GM23338 (cell line): ENCODE measurements at regions not wholly inside any gene's neighbourhood (a gene's known extent, or its start where the extent isn't known, plus 50 kb on each side); places are given as distances from the start of the nearest gene placed in this dataset.

ENCODE experiments used
- ATAC-seq: fragments of 200-7000 bp; cut with Tn5 transposase; 3 replicates; pipeline ENCODE4 v1.9.1; 2020
- DNase-seq: peaks from one replicate; pipeline ENCODE4 v3.0.0-alpha.2; 2015; ENCODE audit warnings: low spot score
- H2AFZ ChIP-seq: fragments of 200-600 bp; sonication (generic); 2 replicates; pipeline ENCODE4 v1.8.0; 2016; ENCODE audit warnings: antibody characterized with exemption, mild to moderate bottlenecking, moderate library complexity
- H3F3A ChIP-seq: fragments of 200-600 bp; sonication (generic); replicated peaks from 2 replicates; pipeline ENCODE4 v1.8.0; 2017; ENCODE audit warnings: antibody characterized with exemption, mixed run types, low read depth
- H3K27ac ChIP-seq: fragments of 200-600 bp; sonication (generic); 2 replicates; pipeline ENCODE4 v1.6.1; 2016; ENCODE audit warnings: low read depth
- H3K27me3 ChIP-seq: fragments of 200-600 bp; sonication (generic); 2 replicates; pipeline ENCODE4 v1.8.0; 2016; ENCODE audit warnings: mild to moderate bottlenecking, mixed run types, moderate library complexity; ENCODE audit not compliant: insufficient read depth
- H3K36me3 ChIP-seq: fragments of 200-600 bp; sonication (generic); 2 replicates; pipeline ENCODE4 v1.8.0; 2016; ENCODE audit warnings: mild to moderate bottlenecking; ENCODE audit not compliant: insufficient read depth
- H3K4me1 ChIP-seq: fragments of 200-600 bp; sonication (generic); 2 replicates; pipeline ENCODE4 v1.8.0; 2016; ENCODE audit warnings: mild to moderate bottlenecking, moderate library complexity; ENCODE audit not compliant: insufficient read depth
- H3K4me2 ChIP-seq: fragments of 200-600 bp; sonication (generic); 2 replicates; pipeline ENCODE4 v1.7.1; 2017; ENCODE audit warnings: mixed run types
- H3K4me3 ChIP-seq: fragments of 200-600 bp; sonication (generic); 2 replicates; pipeline ENCODE4 v1.6.1; 2016; ENCODE audit warnings: mixed run types
- H3K79me2 ChIP-seq: fragments of 200-600 bp; sonication (generic); replicated peaks from 2 replicates; pipeline ENCODE4 v1.8.0; 2017; ENCODE audit warnings: mild to moderate bottlenecking; ENCODE audit not compliant: insufficient read depth
- H3K9me2 ChIP-seq: fragments of 200-600 bp; sonication (generic); 2 replicates; pipeline ENCODE4 v1.8.0; 2017; ENCODE audit not compliant: insufficient read depth
- H4K20me1 ChIP-seq: fragments of 200-600 bp; sonication (generic); replicated peaks from 2 replicates; pipeline ENCODE4 v1.8.0; 2017; ENCODE audit warnings: mild to moderate bottlenecking; ENCODE audit not compliant: insufficient read depth
- H3K27ac Mint-ChIP-seq: 2 replicates; pipeline ENCODE4 v1.8.0; 2020; ENCODE audit warnings: inconsistent platforms, mild to moderate bottlenecking, moderate library complexity, mixed read lengths
- H3K27me3 Mint-ChIP-seq: 3 replicates; pipeline ENCODE4 v1.8.0; 2022; ENCODE audit warnings: low read depth, mild to moderate bottlenecking, moderate library complexity, mixed read lengths, inconsistent platforms; ENCODE audit not compliant: insufficient read depth, poor library complexity
- H3K36me3 Mint-ChIP-seq: 3 replicates; pipeline ENCODE4 v1.8.0; 2021; ENCODE audit warnings: low read depth, mild to moderate bottlenecking, inconsistent platforms, moderate library complexity, mixed read lengths
- H3K4me1 Mint-ChIP-seq: 3 replicates; pipeline ENCODE4 v1.8.0; 2020; ENCODE audit warnings: mild to moderate bottlenecking, inconsistent platforms, mixed read lengths
- H3K4me3 Mint-ChIP-seq: 3 replicates; pipeline ENCODE4 v1.8.0; 2021; ENCODE audit warnings: moderate library complexity, mild to moderate bottlenecking, inconsistent platforms, mixed read lengths
- H3K9me3 Mint-ChIP-seq: 3 replicates; pipeline ENCODE4 v1.8.0; 2020; ENCODE audit warnings: moderate library complexity, mild to moderate bottlenecking, inconsistent platforms, mixed read lengths
- CREB1 ChIP-seq: fragments of 250-450 bp; sonication (Bioruptor Pico); IDR thresholded peaks from 2 replicates; pipeline ENCODE4 v1.5.0; 2020; ENCODE audit warnings: low read depth, mild to moderate bottlenecking, moderate library complexity
- CTCF ChIP-seq, 2 experiments: fragments of 200-600 bp in 1 of 2; sonication (generic) in 1 of 2; conservative IDR thresholded peaks; 2 replicates each; pipeline versions ENCODE4 v1.5.1 to v1.6.1; 2016 to 2017; ENCODE audit warnings: antibody characterized with exemption in 2 of 2, low read depth in 2 of 2, mild to moderate bottlenecking in 2 of 2, moderate library complexity in 1 of 2
- ETS1 ChIP-seq: IDR thresholded peaks from 2 replicates; pipeline ENCODE4 v1.6.1; 2016; ENCODE audit warnings: antibody characterized with exemption
- EZH2 ChIP-seq: fragments of 200-600 bp; sonication (generic); IDR thresholded peaks from one replicate; pipeline ENCODE4 v1.8.0; 2017; ENCODE audit warnings: antibody characterized with exemption, mild to moderate bottlenecking, low read depth; ENCODE audit not compliant: unreplicated experiment
- EZH2phosphoT487 ChIP-seq: fragments of 200-600 bp; sonication (generic); IDR thresholded peaks from one replicate; pipeline ENCODE4 v1.8.1; 2018; ENCODE audit warnings: antibody characterized with exemption; ENCODE audit not compliant: unreplicated experiment
- NANOG ChIP-seq: IDR thresholded peaks from 2 replicates; pipeline ENCODE4 v1.6.1; 2016; ENCODE audit warnings: antibody characterized with exemption, borderline replicate concordance
- POLR2AphosphoS5 ChIP-seq: IDR thresholded peaks from 2 replicates; pipeline ENCODE4 v1.6.1; 2016; ENCODE audit warnings: antibody characterized with exemption, low read depth
- STAT1 ChIP-seq: IDR thresholded peaks from one replicate; pipeline ENCODE4 v1.6.1; 2016; ENCODE audit warnings: antibody characterized with exemption; ENCODE audit not compliant: unreplicated experiment
- ZNF114 ChIP-seq: fragments of 250-450 bp; sonication (Bioruptor Pico); IDR thresholded peaks from 2 replicates; pipeline ENCODE4 v1.5.0; 2020; ENCODE audit warnings: mild to moderate bottlenecking, moderate library complexity
- ZNF331 ChIP-seq: fragments of 250-450 bp; sonication (Bioruptor Pico); IDR thresholded peaks from 2 replicates; pipeline ENCODE4 v1.5.0; 2020; ENCODE audit warnings: low read depth, mild to moderate bottlenecking, moderate library complexity
- TF ChIP-seq, protein P1 (sequence below): IDR thresholded peaks from one replicate; pipeline ENCODE4 v1.6.1; 2018; ENCODE audit warnings: antibody characterized with exemption; ENCODE audit not compliant: unreplicated experiment

DNA sequence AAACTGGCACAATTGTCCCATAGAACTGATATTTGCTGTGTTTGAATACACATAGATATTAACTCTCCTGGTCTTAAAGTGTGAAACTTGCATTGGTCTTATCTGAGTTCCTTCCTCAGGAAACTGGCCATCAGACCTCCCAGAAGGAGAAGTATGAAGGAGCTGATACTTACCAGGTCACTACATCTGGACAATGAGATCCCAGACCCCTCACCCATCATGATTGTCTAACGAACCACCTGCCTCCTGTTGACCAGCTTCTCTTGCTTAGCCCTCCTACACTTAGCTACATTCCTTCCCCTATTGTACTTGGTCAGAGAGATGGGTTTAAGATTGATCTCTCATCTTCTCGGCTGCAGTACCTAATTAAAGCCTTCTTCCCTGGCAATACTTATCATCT lies 413.3 kb downstream of the KCTD12 start:
- Mint-ChIP-seq H3K27ac (no peak overlapping the region), H3K27me3 (no peaks in the 10 kb centered on the region), H3K9me3 (no peaks in the 10 kb centered on the region; the same call in 2 of the 3 replicates), H3K4me3 (no peak overlapping the region), H3K36me3 (no peaks in the 10 kb centered on the region), H3K4me1 (peaks cover 9% of the 10 kb centered on the region)
- Histone ChIP-seq H3K36me3 (no peaks in the 10 kb centered on the region), H3K4me3 (no peak overlapping the region), H3K27me3 (no peaks in the 10 kb centered on the region), H3K79me2 (no peaks in the 10 kb centered on the region), H3K9me2 (no peaks in the 10 kb centered on the region), H3K27ac (no peak overlapping the region), H3K4me2 (no peak overlapping the region), H3F3A (no peaks in the 10 kb centered on the region), H4K20me1 (no peaks in the 10 kb centered on the region), H2AFZ (no peak overlapping the region), H3K4me1 (peaks cover 10% of the 10 kb centered on the region)
- no peak for TF ChIP-seq NANOG
- TF ChIP-seq ZNF114 (CRISPR knock-in tag), result no peak
- no peak for TF ChIP-seq EZH2phosphoT487
- no peak for TF ChIP-seq POLR2AphosphoS5
- no peak for TF ChIP-seq ZNF331 (CRISPR knock-in tag)
- no peak for TF ChIP-seq EZH2
- no peak for TF ChIP-seq STAT1
- TF ChIP-seq CREB1 (CRISPR knock-in tag), result no peak
- TF ChIP-seq CTCF (conservative IDR thresholded peaks at IDR 0.05; ENCODE audit: low read depth in 2 of 2), result no peak
- no peak for TF ChIP-seq ETS1
- TF ChIP-seq, protein P1, sequence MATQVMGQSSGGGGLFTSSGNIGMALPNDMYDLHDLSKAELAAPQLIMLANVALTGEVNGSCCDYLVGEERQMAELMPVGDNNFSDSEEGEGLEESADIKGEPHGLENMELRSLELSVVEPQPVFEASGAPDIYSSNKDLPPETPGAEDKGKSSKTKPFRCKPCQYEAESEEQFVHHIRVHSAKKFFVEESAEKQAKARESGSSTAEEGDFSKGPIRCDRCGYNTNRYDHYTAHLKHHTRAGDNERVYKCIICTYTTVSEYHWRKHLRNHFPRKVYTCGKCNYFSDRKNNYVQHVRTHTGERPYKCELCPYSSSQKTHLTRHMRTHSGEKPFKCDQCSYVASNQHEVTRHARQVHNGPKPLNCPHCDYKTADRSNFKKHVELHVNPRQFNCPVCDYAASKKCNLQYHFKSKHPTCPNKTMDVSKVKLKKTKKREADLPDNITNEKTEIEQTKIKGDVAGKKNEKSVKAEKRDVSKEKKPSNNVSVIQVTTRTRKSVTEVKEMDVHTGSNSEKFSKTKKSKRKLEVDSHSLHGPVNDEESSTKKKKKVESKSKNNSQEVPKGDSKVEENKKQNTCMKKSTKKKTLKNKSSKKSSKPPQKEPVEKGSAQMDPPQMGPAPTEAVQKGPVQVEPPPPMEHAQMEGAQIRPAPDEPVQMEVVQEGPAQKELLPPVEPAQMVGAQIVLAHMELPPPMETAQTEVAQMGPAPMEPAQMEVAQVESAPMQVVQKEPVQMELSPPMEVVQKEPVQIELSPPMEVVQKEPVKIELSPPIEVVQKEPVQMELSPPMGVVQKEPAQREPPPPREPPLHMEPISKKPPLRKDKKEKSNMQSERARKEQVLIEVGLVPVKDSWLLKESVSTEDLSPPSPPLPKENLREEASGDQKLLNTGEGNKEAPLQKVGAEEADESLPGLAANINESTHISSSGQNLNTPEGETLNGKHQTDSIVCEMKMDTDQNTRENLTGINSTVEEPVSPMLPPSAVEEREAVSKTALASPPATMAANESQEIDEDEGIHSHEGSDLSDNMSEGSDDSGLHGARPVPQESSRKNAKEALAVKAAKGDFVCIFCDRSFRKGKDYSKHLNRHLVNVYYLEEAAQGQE, result no peak
- DNase-seq (no peak), ATAC-seq (no peak)
